GM19238 (cell line): ENCODE measurements at regions not wholly inside any gene's neighbourhood (a gene's known extent, or its start where the extent isn't known, plus 50 kb on each side); places are given as distances from the start of the nearest gene placed in this dataset.

Experiments
- DNase-seq: peaks from one replicate; pipeline ENCODE4 v3.0.0; 2011; ENCODE audit warnings: low spot score; ENCODE audit not compliant: insufficient read length

DNA sequence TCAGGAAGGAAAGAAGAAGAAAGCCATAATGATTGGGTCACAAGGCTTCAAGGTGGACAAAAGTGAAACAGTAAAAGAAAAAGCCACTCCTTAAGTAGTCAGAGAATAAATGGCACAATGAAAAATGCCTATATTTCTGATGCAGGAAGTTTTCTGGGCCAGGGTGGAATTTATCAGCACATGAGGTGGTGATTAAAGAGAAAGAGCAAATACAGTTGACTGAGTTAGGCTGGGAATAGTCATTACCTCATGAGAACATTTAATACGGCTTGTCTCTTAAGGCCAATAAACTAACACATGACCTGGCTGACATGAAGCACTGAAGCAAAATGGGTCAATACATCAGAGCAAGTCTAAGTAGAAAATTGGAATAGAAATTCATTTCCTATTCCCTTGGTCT, 499.7 kb downstream of the TMTC2 start:
- DNase-seq = no peak

GRCh38 chr12:83185241-83185640, 498.5 kb downstream of the TMTC2 start:
- DNase-seq = no peak
